H9 (cell line): ENCODE measurements at regions not wholly inside any gene's neighbourhood (a gene's known extent, or its start where the extent isn't known, plus 50 kb on each side); places are given as distances from the start of the nearest gene placed in this dataset.

Experiments used
- DNase-seq: peaks from one replicate; pipeline ENCODE4 v3.0.0-alpha.2; 2017
- H2AFZ ChIP-seq: one replicate; pipeline ENCODE4 v1.6.1; 2013; ENCODE audit warnings: mild to moderate bottlenecking, low read length, control low read depth, moderate library complexity
- H2AK5ac ChIP-seq: 2 replicates; pipeline ENCODE4 v1.6.1; 2013; ENCODE audit warnings: low read length, control low read depth, mixed read lengths; ENCODE audit not compliant: insufficient read length
- H2BK120ac ChIP-seq: one replicate; pipeline ENCODE4 v1.6.1; 2013; ENCODE audit warnings: low read depth, mild to moderate bottlenecking, low read length, control low read depth, inconsistent platforms; ENCODE audit not compliant: poor library complexity, severe bottlenecking
- H2BK12ac ChIP-seq: 2 replicates; pipeline ENCODE4 v1.6.1; 2013; ENCODE audit warnings: low read length, control low read depth, mixed read lengths, low read depth; ENCODE audit not compliant: insufficient read length
- H2BK15ac ChIP-seq: 2 replicates; pipeline ENCODE4 v1.6.1; 2013; ENCODE audit warnings: low read depth, low read length, control low read depth
- H2BK20ac ChIP-seq: one replicate; pipeline ENCODE4 v1.6.1; 2013; ENCODE audit warnings: low read depth, mild to moderate bottlenecking, low read length, control low read depth, inconsistent platforms; ENCODE audit not compliant: poor library complexity, severe bottlenecking
- H2BK5ac ChIP-seq: 2 replicates; pipeline ENCODE4 v1.6.1; 2013; ENCODE audit warnings: low read length, control low read depth, mixed read lengths; ENCODE audit not compliant: insufficient read length
- H3K14ac ChIP-seq: 2 replicates; pipeline ENCODE4 v1.6.1; 2013; ENCODE audit warnings: low read length, control low read depth; ENCODE audit not compliant: insufficient read depth
- H3K18ac ChIP-seq: 2 replicates; pipeline ENCODE4 v1.6.1; 2013; ENCODE audit warnings: low read depth, mild to moderate bottlenecking, mixed read lengths, low read length, control low read depth; ENCODE audit not compliant: insufficient read length
- H3K23ac ChIP-seq: 2 replicates; pipeline ENCODE4 v1.6.1; 2013; ENCODE audit warnings: low read length, control low read depth, mixed read lengths, low read depth; ENCODE audit not compliant: insufficient read length
- H3K23me2 ChIP-seq: 2 replicates; pipeline ENCODE4 v1.6.1; 2013; ENCODE audit warnings: low read depth, mild to moderate bottlenecking, mixed read lengths, low read length, control low read depth; ENCODE audit not compliant: insufficient read length, poor library complexity, severe bottlenecking
- H3K27ac ChIP-seq: 2 replicates; pipeline ENCODE4 v1.5.1; 2013; ENCODE audit warnings: low read length, control low read depth, mixed read lengths, low read depth; ENCODE audit not compliant: insufficient read length
- H3K27me3 ChIP-seq: 2 replicates; pipeline ENCODE4 v1.6.1; 2013; ENCODE audit warnings: low read length, control low read depth, inconsistent platforms; ENCODE audit not compliant: insufficient read depth
- H3K4ac ChIP-seq: 2 replicates; pipeline ENCODE4 v1.6.1; 2013; ENCODE audit warnings: low read depth, mild to moderate bottlenecking, control low read depth, inconsistent platforms, low read length, moderate library complexity
- H3K4me1 ChIP-seq: 2 replicates; pipeline ENCODE4 v1.6.1; 2013; ENCODE audit warnings: low read length, control low read depth, inconsistent platforms; ENCODE audit not compliant: insufficient read depth
- H3K4me2 ChIP-seq: 2 replicates; pipeline ENCODE4 v1.6.1; 2013; ENCODE audit warnings: low read length, control low read depth, mixed read lengths; ENCODE audit not compliant: insufficient read length, insufficient read depth
- H3K56ac ChIP-seq: 2 replicates; pipeline ENCODE4 v1.6.1; 2013; ENCODE audit warnings: low read depth, mild to moderate bottlenecking, mixed read lengths, low read length, control low read depth; ENCODE audit not compliant: insufficient read length
- H3K79me1 ChIP-seq: 2 replicates; pipeline ENCODE4 v1.6.1; 2013; ENCODE audit warnings: low read depth, mild to moderate bottlenecking, moderate library complexity, low read length, control low read depth, inconsistent platforms; ENCODE audit not compliant: insufficient read depth, poor library complexity, severe bottlenecking
- H3K79me2 ChIP-seq: 2 replicates; pipeline ENCODE4 v1.6.1; 2013; ENCODE audit warnings: low read length, control low read depth, inconsistent platforms; ENCODE audit not compliant: insufficient read depth
- H3K9ac ChIP-seq: 2 replicates; pipeline ENCODE4 v1.6.1; 2013; ENCODE audit warnings: low read length, control low read depth, mixed read lengths; ENCODE audit not compliant: insufficient read length; ENCODE audit errors: extremely low read depth
- H3K9me3 ChIP-seq: one replicate; pipeline ENCODE4 v1.6.1; 2013; ENCODE audit warnings: low read depth, low read length, inconsistent platforms; ENCODE audit not compliant: control insufficient read depth
- H3T11ph ChIP-seq: one replicate; pipeline ENCODE4 v1.6.1; 2013; ENCODE audit warnings: mild to moderate bottlenecking, low read length, control low read depth, inconsistent platforms
- H4K20me1 ChIP-seq: one replicate; pipeline ENCODE4 v1.6.1; 2013; ENCODE audit not compliant: control insufficient read depth, insufficient read length, insufficient read depth
- H4K5ac ChIP-seq: 2 replicates; pipeline ENCODE4 v1.6.1; 2013; ENCODE audit warnings: low read depth, mild to moderate bottlenecking, mixed read lengths, low read length, control low read depth; ENCODE audit not compliant: insufficient read length
- H4K8ac ChIP-seq: replicated peaks from 2 replicates; pipeline ENCODE4 v1.6.1; 2013; ENCODE audit warnings: low read length, control low read depth, mixed read lengths, low read depth; ENCODE audit not compliant: insufficient read length
- H4K91ac ChIP-seq: 2 replicates; pipeline ENCODE4 v1.6.1; 2013; ENCODE audit warnings: low read depth, mild to moderate bottlenecking, moderate library complexity, mixed read lengths, low read length, control low read depth; ENCODE audit not compliant: insufficient read length
- H3K27ac Mint-ChIP-seq, 3 experiments: 2 replicates in 2 of 3; 3 replicates in 1 of 3; pipeline ENCODE4 v1.8.0; 2020 to 2021; ENCODE audit warnings: mixed read lengths in 3 of 3, mild to moderate bottlenecking in 1 of 3, moderate library complexity in 1 of 3
- H3K27me3 Mint-ChIP-seq: 2 replicates; pipeline ENCODE4 v1.8.0; 2021; ENCODE audit warnings: low read depth, mild to moderate bottlenecking, moderate library complexity, mixed read lengths
- H3K36me3 Mint-ChIP-seq, 3 experiments: 2 replicates in 2 of 3; 3 replicates in 1 of 3; pipeline ENCODE4 v1.8.0; 2020 to 2021; ENCODE audit warnings: low read depth in 3 of 3, mixed read lengths in 3 of 3; ENCODE audit not compliant: insufficient read depth in 1 of 3
- H3K4me1 Mint-ChIP-seq, 2 experiments: 2 replicates each; pipeline ENCODE4 v1.8.0; 2020; ENCODE audit warnings: mixed read lengths in 2 of 2
- H3K4me3 Mint-ChIP-seq, 2 experiments: 2 replicates in 1 of 2; 3 replicates in 1 of 2; pipeline ENCODE4 v1.8.0; 2020 to 2021; ENCODE audit warnings: mild to moderate bottlenecking in 2 of 2, mixed read lengths in 2 of 2, moderate library complexity in 1 of 2
- H3K9me3 Mint-ChIP-seq, 2 experiments: 2 replicates in 1 of 2; 3 replicates in 1 of 2; pipeline ENCODE4 v1.8.0; 2020; ENCODE audit warnings: mild to moderate bottlenecking in 2 of 2, mixed read lengths in 2 of 2, moderate library complexity in 1 of 2
- CTCF ChIP-seq: fragments of 200-600 bp; sonication (generic); conservative IDR thresholded peaks from 3 replicates; pipeline ENCODE4 v1.8.0; 2021; ENCODE audit warnings: antibody characterized with exemption, mild to moderate bottlenecking
- WGBS: extraction: QIAGEN DNeasy Blood & Tissue Kit; methylation state at CpG from one replicate; pipeline ENCODE4 v1.1.7; 2013; ENCODE audit warnings: missing lambda C conversion rate, low lambda C conversion rate, mixed read lengths; ENCODE audit not compliant: insufficient read length; ENCODE audit errors: extremely low coverage; 5-methylcytosine and 5-hydroxymethylcytosine counted together

- H3K4me3 Mint-ChIP-seq = no peak overlapping the region
Measured at GRCh38 chr6:140236732-140237131, 862.3 kb upstream of the CITED2 start.

More at GRCh38 chr6:140236732-140237131, 862.3 kb upstream of the CITED2 start:
- no peak for DNase-seq
- H2BK5ac ChIP-seq = no peak overlapping the region
- H2BK15ac ChIP-seq = no peak overlapping the region
- no peaks in the 10 kb centered on the region for H3K9me3 ChIP-seq
- H3K27me3 ChIP-seq = no peaks in the 10 kb centered on the region
- H3K79me1 ChIP-seq = no peaks in the 10 kb centered on the region
- no CpG with 5 or more reads among the region's 3 CpGs for WGBS
- H3K4me1 Mint-ChIP-seq = peaks cover 5% of the 10 kb centered on the region in 2 experiments; a peak in 1 of 4 replicates
- H2BK120ac ChIP-seq = no peak overlapping the region
- H3K79me2 ChIP-seq = no peaks in the 10 kb centered on the region
- no peak overlapping the region for H3K23ac ChIP-seq
- no peaks in the 10 kb centered on the region for H4K20me1 ChIP-seq
- no peak overlapping the region for H2AFZ ChIP-seq
- no peak overlapping the region for H3K4me2 ChIP-seq
- H3K4me1 ChIP-seq = no peaks in the 10 kb centered on the region
- no peak overlapping the region for H4K8ac ChIP-seq
- no peak overlapping the region for H4K5ac ChIP-seq
- no peak overlapping the region for H3K27ac Mint-ChIP-seq
- peaks cover 24 to 27% of the 10 kb centered on the region in 2 experiments for H3K9me3 Mint-ChIP-seq
- TF ChIP-seq CTCF = no peak
- H3K9ac ChIP-seq = no peak overlapping the region
- H3T11ph ChIP-seq = no peak overlapping the region
- no peak overlapping the region for H3K4ac ChIP-seq
- no peak overlapping the region for H3K27ac ChIP-seq
- peaks cover 10 to 14% (median 10%) of the 10 kb centered on the region in 3 experiments for H3K36me3 Mint-ChIP-seq
- no peak overlapping the region for H2BK12ac ChIP-seq
- no peak overlapping the region for H2BK20ac ChIP-seq
- H3K14ac ChIP-seq = no peak overlapping the region
- no peak overlapping the region for H2AK5ac ChIP-seq
- H3K27me3 Mint-ChIP-seq = no peaks in the 10 kb centered on the region
- no peak overlapping the region for H3K18ac ChIP-seq
- no peak overlapping the region for H3K56ac ChIP-seq
- H3K23me2 ChIP-seq = no peaks in the 10 kb centered on the region
- H4K91ac ChIP-seq = no peak overlapping the region
